SIG-M5 treated with dmso at 0.1 percent for 504 hours (cell line): ENCODE measurements at regions not wholly inside any gene's neighbourhood (a gene's known extent, or its start where the extent isn't known, plus 50 kb on each side); places are given as distances from the start of the nearest gene placed in this dataset.

ENCODE experiments used
- DNase-seq: peaks from one replicate; lab custom pipeline; 2025; ENCODE audit not compliant: unreplicated experiment; lab: John Stamatoyannopoulos, UW

DNA sequence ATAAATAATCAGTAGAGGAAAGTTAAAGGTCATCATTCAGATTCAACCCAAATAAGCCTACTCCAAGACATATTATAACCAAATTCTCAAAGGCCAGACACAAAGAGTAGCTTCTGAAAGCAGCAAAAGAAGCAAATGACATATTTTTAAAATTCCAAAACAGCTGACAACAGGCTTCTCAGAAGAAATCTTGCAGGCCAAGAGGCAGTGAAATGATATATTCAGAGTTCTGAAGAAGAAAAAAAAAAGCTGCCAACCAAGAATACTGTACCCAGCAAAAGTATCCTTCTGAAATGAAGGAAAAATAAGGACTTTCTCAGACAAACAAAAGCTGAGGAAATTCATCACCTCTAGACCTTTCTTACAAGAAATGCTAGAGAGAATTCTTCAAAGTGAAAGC is 787.1 kb upstream of the TENM4 start:
- no peak for DNase-seq

DNA sequence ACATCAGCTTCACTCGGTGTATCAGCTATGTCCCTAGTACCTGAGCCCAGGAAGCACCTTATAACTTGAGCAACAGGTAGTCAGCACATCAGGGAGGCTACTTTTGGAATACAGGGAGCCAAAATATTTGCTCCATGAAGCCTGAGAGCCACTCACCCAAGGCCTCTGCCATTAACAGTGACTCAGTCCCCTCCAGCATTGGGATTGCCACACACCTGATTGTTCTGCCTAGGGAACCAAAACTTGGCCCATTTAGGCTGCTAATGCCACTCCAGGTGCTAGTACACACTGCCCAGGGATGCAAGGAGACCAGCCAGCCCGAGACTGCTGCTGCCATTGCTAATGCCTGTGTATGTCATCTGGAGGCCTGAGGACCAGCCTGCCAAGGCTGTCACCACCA is 773.6 kb upstream of the TENM4 start:
- DNase-seq = no peak

DNA sequence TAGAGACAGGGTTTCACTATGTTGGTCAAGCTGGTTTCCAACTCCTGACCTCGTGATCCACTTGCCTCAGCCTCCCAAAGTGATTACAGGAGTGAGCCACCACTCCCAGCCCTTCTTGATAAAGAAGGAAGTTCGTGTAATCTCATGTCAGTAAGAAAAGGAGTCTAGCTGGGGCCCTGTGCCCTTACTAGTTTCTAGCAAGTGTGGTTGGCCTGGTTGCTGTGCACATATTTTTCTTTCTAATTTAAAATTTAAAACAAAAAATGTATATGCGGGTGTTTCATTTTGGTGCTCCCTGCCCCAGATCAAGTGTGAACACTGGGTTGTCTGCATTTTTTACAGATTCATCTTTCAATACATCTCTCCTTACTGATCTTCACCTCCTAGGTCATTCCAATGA is 770.8 kb upstream of the TENM4 start:
- DNase-seq = no peak

DNA sequence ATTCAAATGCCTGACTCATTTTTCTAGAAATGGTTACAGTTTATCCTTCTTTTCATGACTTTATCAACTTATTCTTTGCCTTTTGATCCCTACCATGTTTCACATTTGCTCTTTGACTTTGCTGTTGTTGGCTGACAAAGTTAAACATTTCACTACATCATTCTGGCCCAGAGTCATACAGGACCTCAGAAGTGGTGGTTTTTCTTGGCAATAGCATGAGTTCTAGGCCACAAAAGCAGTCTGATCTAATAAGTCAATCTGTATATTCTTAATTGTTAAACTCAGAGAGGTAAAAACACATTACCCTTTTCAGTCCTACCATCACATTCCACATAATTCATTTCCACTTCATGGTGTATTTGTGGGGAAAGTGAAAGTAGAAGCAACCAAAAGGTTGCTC is 763.2 kb upstream of the TENM4 start:
- DNase-seq = no peak

DNA sequence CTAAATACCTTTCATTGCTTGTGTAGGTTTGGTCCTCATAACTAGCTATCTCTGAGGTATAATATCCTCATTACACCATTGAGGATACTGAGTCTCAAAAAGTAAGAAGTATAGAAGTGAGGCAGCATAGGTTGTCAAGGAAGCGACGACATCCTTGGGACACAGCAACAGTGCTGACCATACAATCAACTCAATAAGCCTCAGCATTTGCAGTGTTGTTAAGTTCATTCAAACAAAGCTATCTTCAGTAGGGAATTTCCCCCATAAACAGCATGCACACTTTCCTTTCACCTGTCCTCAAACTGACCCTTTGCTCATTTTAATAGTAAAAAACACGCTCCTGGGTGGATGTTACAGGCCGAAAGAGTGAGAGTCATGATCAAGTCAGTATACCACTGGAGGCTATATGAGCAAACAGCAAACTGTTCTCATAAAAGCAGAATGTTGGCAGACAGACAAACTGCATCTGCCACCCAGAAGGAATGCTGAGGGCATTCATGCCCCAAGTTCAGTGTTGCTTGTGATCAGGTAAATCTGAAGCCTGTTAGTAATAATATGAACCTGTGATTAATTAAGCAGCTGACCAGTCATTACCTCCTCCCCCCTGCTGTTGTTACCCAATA is 756.2 kb upstream of the TENM4 start:
- no peak for DNase-seq

GRCh38 chr11:80196041-80196440 is 755.2 kb upstream of the TENM4 start:
- DNase-seq = no peak

- DNase-seq = no peak
Measured at GRCh38 chr11:80194625-80195024, 753.8 kb upstream of the TENM4 start.

- DNase-seq = no peak
Measured at GRCh38 chr11:80194016-80194415, 753.2 kb upstream of the TENM4 start.

DNA sequence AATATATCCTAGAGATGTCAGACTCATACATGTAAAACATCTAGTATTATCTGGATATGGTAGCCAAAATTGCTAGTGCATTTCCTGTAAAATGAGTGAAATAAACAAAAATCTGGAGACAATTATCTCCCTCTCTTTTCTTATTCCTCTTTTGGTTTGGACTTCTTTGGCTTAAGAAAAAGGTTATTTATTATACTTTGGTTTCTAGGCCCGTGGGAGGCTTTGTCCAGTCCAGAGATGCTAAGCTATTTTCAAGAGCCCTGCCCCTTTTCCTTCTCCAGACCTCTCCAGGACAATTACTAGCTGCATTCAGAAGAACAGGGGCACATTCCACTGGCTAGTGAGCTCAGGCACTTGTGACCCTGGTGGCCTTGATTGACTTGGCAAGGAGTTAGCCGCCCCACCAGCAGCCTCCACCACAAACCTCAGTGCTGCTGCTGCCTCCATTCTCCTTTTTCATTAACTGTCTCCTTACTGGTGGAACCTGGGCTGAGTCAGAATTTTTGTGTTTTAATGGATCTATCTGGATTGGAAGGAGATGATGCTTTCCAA is 747.3 kb upstream of the TENM4 start:
- DNase-seq = no peak

DNA sequence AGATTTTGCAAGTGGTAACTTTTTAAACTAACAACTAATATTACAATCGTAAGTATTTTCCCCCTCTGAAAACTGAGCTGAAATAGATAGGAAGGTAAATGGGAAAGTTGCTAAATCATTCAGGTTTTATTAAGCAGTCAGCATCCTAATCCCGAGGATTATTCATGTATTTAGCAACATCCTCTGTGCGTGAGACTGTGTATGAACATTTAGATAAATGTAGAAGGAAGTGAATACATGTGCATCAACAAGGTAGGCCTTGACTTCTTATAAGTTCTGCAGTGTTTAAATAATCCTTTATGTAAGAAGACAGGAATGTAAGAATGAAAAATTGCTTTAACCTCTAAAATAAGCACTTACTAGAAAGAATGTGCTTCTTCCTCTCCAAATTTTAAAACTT is 745.9 kb upstream of the TENM4 start:
- DNase-seq = no peak

- no peak for DNase-seq
Measured at GRCh38 chr11:80182901-80183300, 742.1 kb upstream of the TENM4 start.

DNA sequence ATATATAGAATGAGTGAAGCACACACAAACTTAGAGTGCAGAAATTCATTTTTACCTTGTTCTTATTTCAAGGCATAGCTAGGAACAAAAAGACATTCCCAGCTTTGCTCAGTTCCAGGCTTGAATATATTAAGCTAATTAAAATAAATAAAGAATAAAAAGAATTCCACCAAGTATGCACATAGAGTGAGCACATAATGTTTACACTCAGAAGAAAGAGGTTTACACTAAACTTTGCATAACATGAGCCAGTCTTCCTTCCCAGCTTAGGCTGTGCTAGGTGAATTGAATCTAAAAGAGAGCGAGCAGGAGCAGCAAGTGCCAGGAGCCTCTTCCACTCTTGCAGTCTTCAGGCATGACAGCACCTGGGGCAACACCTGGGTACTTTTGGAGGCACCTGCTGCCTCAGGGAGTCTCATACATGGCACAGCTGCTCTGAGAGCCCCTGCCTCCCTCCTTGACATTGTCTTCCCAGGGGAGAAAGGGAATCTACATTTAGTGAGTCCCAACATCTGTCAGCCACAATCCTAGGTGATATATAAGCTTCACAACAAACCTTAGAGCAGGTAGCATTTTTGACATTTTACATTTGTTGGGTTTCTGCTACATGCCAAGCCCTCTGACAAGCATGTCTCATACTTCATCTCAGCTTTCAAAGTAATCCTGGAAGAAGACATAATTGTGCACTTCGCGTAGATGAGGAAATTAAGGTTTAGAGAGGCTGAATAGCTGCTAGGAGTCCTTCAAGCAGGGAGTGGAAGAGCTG is 732.7 kb upstream of the TENM4 start:
- DNase-seq = no peak

GRCh38 chr11:80168796-80169195 is 728.0 kb upstream of the TENM4 start:
- DNase-seq = no peak

- peak; percentile 72 for DNase-seq
Measured at GRCh38 chr11:80167766-80168165, 726.9 kb upstream of the TENM4 start.

DNA sequence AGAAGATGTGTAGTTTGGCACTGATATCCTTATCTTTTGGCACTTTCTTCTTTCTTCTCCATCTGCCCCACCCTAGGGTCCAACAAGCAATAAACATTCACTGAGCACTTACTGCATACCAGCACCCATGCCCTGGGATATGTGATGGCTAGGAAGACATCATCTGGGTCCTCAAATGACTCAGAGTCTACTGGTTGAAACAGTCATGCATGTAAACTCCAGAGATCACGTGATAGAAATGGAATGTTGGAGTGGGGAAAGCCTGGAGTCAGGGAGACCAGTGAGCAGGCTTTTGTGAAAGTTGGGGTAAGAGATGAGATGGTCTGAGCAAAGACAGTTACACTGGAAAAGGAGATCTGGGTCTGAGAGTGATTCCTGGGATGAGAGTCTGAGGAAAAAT is 724.9 kb upstream of the TENM4 start:
- no peak for DNase-seq

DNA sequence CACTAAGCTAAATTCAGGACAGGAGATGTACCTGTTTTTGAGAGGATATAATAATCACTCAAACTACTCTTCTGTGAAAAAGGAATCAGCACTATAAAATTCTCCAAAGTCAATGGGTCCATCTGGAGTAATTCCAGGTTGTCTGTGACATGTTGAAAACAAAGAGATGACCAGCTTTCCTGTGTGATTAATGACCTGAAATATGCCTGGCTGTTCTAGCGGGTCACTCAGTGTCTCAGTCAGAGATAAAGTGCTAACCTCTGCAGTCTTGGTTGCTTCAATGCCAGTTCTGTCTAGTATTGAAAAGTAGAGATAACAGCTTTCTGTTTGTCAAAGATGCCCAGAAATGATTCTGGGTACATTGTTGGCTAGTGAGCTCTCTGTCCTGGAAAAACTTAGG is 722.6 kb upstream of the TENM4 start:
- DNase-seq = no peak

GRCh38 chr11:80163011-80163410 is 722.2 kb upstream of the TENM4 start:
- DNase-seq = no peak

- no peak for DNase-seq
Measured at GRCh38 chr11:80162387-80162786, 721.6 kb upstream of the TENM4 start.

DNA sequence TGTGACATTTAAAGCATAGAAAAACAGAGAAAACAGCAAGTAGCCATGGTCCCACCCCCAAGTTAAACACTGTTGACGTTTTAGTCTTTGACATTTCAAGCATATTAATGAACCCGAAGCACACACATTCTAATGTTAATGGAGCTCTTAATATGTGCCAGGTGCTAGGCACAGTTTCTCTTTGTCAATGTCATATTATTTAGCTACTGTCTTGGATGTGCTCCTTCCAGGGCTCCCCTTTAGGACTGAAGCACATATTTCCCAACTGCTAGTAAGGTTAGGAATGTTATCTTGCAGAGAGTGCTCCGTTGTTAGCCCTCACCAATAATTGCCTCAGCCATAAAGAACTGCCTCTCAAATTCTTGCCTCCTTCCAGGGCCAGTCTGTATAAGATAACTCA is 716.6 kb upstream of the TENM4 start:
- DNase-seq = no peak

DNA sequence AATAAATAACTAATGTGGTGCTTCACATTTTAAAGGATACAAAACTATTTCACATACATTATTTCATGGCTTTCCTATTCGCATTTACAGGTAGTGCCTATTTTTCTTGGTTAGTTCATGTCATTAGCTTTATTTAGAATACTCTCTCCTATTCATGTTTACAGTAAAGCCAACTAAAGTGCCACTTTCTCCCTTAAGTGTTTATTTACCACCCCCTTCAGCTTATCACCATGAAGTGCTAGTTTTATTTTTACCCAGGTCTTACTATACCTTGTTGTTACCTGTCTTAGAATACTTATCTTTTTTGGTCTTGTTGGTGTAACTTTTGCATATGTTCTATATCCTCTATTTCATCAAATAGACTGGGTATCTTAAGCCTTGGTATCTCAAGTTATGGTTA is 715.2 kb upstream of the TENM4 start:
- DNase-seq = no peak

GRCh38 chr11:80155412-80156017 is 714.7 kb upstream of the TENM4 start:
- DNase-seq = peak; percentile 15

DNA sequence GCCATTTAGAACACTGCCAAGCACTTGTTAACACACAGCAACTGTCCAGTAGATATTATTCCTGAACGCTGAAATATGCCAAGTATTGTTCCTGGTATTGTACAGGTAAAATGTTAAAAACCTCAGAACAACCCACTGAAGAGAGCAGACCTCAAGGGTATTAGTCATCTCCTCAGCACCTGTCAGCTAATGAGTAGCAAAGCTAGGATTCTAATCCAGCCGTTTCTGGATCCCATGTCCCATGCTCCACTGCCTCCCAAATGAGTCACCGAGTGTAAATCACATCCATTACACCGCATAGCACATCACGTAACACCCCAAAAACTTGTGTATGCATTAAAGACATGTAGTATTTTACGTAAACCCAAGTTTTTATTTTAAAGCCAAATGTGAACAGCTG is 705.4 kb upstream of the TENM4 start:
- no peak for DNase-seq
